ENCODE measurements at regions not wholly inside any gene's neighbourhood (a gene's known extent, or its start where the extent isn't known, plus 50 kb on each side); places are given as distances from the start of the nearest gene placed in this dataset.
"Not testable (repeated sequence)": the region's sequence is repeated elsewhere in the genome, so short reads cannot be mapped to it uniquely, and the experiment has no call there.

GRCh38 chr13:40363653-40364052 is 302.8 kb downstream of the FOXO1 start:
- ATAC-seq = no peak
- intact Hi-C loops (cut with DNase I, micrococcal nuclease) = no loop called here

GRCh38 chr13:40366119-40366518 is 300.3 kb downstream of the FOXO1 start:
- ATAC-seq (no peak), DNase-seq (no peak)
- Histone ChIP-seq H3K4me1 (ENCODE audit: low read depth) (no peaks in the 10 kb centered on the region), H3K4me3 (no peak overlapping the region), H3K9me3 (no peaks in the 10 kb centered on the region), H3K36me3 (ENCODE audit: low read depth) (no peaks in the 10 kb centered on the region)
- TF ChIP-seq CTCF (IDR thresholded peaks at IDR 0.05) = no peak
- intact Hi-C loops (cut with DNase I, micrococcal nuclease) = no loop called here

More at GRCh38 chr13:40363653-40364052, 302.8 kb downstream of the FOXO1 start:
- DNase-seq = no peak
- no peak overlapping the region for H3K4me3 ChIP-seq
- TF ChIP-seq CTCF (IDR thresholded peaks at IDR 0.05) = no peak
- no peaks in the 10 kb centered on the region for H3K9me3 ChIP-seq
- H3K36me3 ChIP-seq (ENCODE audit: low read depth) = no peaks in the 10 kb centered on the region
- no peaks in the 10 kb centered on the region for H3K4me1 ChIP-seq (ENCODE audit: low read depth)

- ATAC-seq = no peak
Measured at GRCh38 chr13:40368127-40368891, 298.1 kb downstream of the FOXO1 start.

GRCh38 chr13:40370661-40371060 is 295.8 kb downstream of the FOXO1 start:
- Histone ChIP-seq H3K36me3 (ENCODE audit: low read depth) (no peaks in the 10 kb centered on the region), H3K4me3 (no peak overlapping the region), H3K9me3 (no peaks in the 10 kb centered on the region), H3K4me1 (ENCODE audit: low read depth) (no peaks in the 10 kb centered on the region)
- ATAC-seq = no peak
- intact Hi-C loops (cut with DNase I, micrococcal nuclease) = no loop called here
- no peak for TF ChIP-seq CTCF (IDR thresholded peaks at IDR 0.05)
- no peak for DNase-seq

More at GRCh38 chr13:40368127-40368891, 298.1 kb downstream of the FOXO1 start:
- no peak for DNase-seq
- intact Hi-C loops (cut with DNase I, micrococcal nuclease) = no loop called here
- no peak for TF ChIP-seq CTCF (IDR thresholded peaks at IDR 0.05)
- Histone ChIP-seq H3K4me1 (ENCODE audit: low read depth) (no peaks in the 10 kb centered on the region), H3K9me3 (no peaks in the 10 kb centered on the region), H3K4me3 (no peak overlapping the region), H3K36me3 (ENCODE audit: low read depth) (no peaks in the 10 kb centered on the region)

GRCh38 chr13:40371531-40372125 is 294.8 kb downstream of the FOXO1 start:
- Histone ChIP-seq H3K9me3 (no peaks in the 10 kb centered on the region), H3K4me1 (ENCODE audit: low read depth) (no peaks in the 10 kb centered on the region), H3K4me3 (no peak overlapping the region), H3K36me3 (ENCODE audit: low read depth) (no peaks in the 10 kb centered on the region)
- DNase-seq = no peak
- TF ChIP-seq CTCF (IDR thresholded peaks at IDR 0.05) = no peak
- intact Hi-C loops (cut with DNase I, micrococcal nuclease) = no loop called here
- ATAC-seq = no peak

- ATAC-seq; H3K9me3 ChIP-seq; H3K4me1 ChIP-seq (ENCODE audit: low read depth); H3K4me3 ChIP-seq; intact Hi-C loops (cut with DNase I, micrococcal nuclease); DNase-seq; H3K36me3 ChIP-seq (ENCODE audit: low read depth): not testable (repeated sequence)
Measured at GRCh38 chr13:40373608-40374007, 292.8 kb downstream of the FOXO1 start.

Measured in mucosa of descending colon (tissue), 3 donors.